RWPE2 (cell line): ENCODE measurements at regions not wholly inside any gene's neighbourhood (a gene's known extent, or its start where the extent isn't known, plus 50 kb on each side); places are given as distances from the start of the nearest gene placed in this dataset.

Experiments
- ATAC-seq: fragments of 200-7000 bp; cut with Tn5 transposase; 3 replicates; pipeline ENCODE4 v1.9.1; 2021; ENCODE audit warnings: low read depth
- DNase-seq: peaks from one replicate; pipeline ENCODE4 v3.0.0-alpha.2; 2020; ENCODE audit warnings: low spot score
- H3K27ac ChIP-seq: fragments of 450-650 bp; 2 replicates; pipeline ENCODE4 v1.5.1; 2017; ENCODE audit warnings: mild to moderate bottlenecking; ENCODE audit not compliant: poor library complexity, severe bottlenecking
- H3K27me3 ChIP-seq: fragments of 250-450 bp; sonication (Bioruptor Pico); 2 replicates; pipeline ENCODE4 v1.5.1; 2021; ENCODE audit warnings: mild to moderate bottlenecking, moderate library complexity; ENCODE audit not compliant: insufficient read depth, poor library complexity, severe bottlenecking
- H3K36me3 ChIP-seq: fragments of 250-450 bp; sonication (Bioruptor Pico); 2 replicates; pipeline ENCODE4 v1.5.1; 2020; ENCODE audit warnings: low read depth, mild to moderate bottlenecking, moderate library complexity
- H3K4me1 ChIP-seq: fragments of 250-450 bp; sonication (Bioruptor Pico); 2 replicates; pipeline ENCODE4 v1.5.1; 2021; ENCODE audit warnings: mild to moderate bottlenecking, moderate library complexity; ENCODE audit not compliant: insufficient read depth, poor library complexity, severe bottlenecking
- H3K4me3 ChIP-seq: fragments of 250-450 bp; sonication (Bioruptor Pico); 2 replicates; pipeline ENCODE4 v1.5.1; 2021; ENCODE audit warnings: mild to moderate bottlenecking, moderate library complexity; ENCODE audit not compliant: severe bottlenecking
- H3K9me3 ChIP-seq: fragments of 250-450 bp; sonication (Bioruptor Pico); 2 replicates; pipeline ENCODE4 v1.5.1; 2021; ENCODE audit warnings: mild to moderate bottlenecking, moderate library complexity; ENCODE audit not compliant: severe bottlenecking
- TF ChIP-seq, protein P1 (sequence below): fragments of 450-650 bp; IDR thresholded peaks from one replicate; pipeline ENCODE4 v1.5.1; 2017; ENCODE audit warnings: mild to moderate bottlenecking, moderate library complexity; ENCODE audit not compliant: poor library complexity, severe bottlenecking

GRCh38 chr16:75793641-75794040 is 67.4 kb upstream of the CPHXL start:
- H3K27me3 ChIP-seq = no peaks in the 10 kb centered on the region
- no peaks in the 10 kb centered on the region for H3K9me3 ChIP-seq
- H3K27ac ChIP-seq = no peak overlapping the region
- no peak for ATAC-seq
- DNase-seq = no peak
- TF ChIP-seq, protein P1, sequence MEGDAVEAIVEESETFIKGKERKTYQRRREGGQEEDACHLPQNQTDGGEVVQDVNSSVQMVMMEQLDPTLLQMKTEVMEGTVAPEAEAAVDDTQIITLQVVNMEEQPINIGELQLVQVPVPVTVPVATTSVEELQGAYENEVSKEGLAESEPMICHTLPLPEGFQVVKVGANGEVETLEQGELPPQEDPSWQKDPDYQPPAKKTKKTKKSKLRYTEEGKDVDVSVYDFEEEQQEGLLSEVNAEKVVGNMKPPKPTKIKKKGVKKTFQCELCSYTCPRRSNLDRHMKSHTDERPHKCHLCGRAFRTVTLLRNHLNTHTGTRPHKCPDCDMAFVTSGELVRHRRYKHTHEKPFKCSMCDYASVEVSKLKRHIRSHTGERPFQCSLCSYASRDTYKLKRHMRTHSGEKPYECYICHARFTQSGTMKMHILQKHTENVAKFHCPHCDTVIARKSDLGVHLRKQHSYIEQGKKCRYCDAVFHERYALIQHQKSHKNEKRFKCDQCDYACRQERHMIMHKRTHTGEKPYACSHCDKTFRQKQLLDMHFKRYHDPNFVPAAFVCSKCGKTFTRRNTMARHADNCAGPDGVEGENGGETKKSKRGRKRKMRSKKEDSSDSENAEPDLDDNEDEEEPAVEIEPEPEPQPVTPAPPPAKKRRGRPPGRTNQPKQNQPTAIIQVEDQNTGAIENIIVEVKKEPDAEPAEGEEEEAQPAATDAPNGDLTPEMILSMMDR = no peak
- H3K36me3 ChIP-seq = no peaks in the 10 kb centered on the region
- no peaks in the 10 kb centered on the region for H3K4me1 ChIP-seq
- no peak overlapping the region for H3K4me3 ChIP-seq

DNA sequence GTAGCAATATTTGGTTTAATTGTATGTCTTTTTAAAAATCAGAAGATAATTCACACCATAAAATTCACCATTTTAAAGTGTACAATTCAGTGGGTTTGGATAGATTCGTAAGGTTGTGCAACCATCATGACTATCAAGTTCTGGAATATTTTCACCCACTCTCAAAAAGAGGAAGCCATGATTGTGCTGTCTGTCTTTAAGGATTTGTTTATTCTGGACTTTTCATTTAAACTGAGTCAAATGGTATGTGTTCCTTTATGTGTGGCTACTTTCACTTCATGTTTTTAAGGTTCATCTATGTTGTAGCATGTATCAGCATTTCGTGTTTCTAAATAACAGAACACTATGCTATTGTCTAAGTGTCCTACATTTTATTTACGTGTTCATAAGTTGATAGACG is 68.1 kb upstream of the CPHXL start:
- ATAC-seq (no peak), DNase-seq (no peak)
- Histone ChIP-seq H3K27ac (no peak overlapping the region), H3K4me3 (no peak overlapping the region), H3K27me3 (no peaks in the 10 kb centered on the region), H3K9me3 (no peaks in the 10 kb centered on the region), H3K36me3 (no peaks in the 10 kb centered on the region), H3K4me1 (no peaks in the 10 kb centered on the region)
- TF ChIP-seq, protein P1 = no peak

GRCh38 chr16:75798714-75799113 is 72.4 kb upstream of the CPHXL start:
- TF ChIP-seq, protein P1 = no peak
- no peak overlapping the region for H3K4me3 ChIP-seq

DNA sequence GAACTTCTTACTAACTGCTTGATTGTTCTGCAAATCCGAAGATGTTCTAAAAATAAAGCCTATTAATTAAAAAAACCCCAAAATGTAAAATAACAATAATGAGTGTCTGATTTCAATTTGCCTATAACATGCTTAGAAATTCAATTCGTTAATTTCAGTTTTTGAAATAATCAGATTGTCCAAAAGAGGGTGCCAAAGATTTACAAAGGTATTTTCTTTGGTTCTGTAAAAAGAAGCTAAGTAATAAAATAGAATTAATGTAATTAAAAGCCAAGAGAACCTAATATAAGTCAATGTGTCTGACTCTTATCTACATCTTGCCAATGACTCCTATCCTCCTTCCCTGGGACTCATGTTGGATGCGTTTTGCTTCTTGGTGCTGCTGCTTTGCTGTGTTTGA is 75.0 kb upstream of the CPHXL start:
- Histone ChIP-seq H3K27me3 (no peaks in the 10 kb centered on the region), H3K27ac (no peak overlapping the region), H3K4me1 (no peaks in the 10 kb centered on the region), H3K4me3 (no peak overlapping the region), H3K9me3 (peaks cover 2% of the 10 kb centered on the region), H3K36me3 (no peaks in the 10 kb centered on the region)
- ATAC-seq (no peak), DNase-seq (no peak)
- TF ChIP-seq, protein P1 = peak; percentile 81

More at GRCh38 chr16:75798714-75799113, 72.4 kb upstream of the CPHXL start:
- Histone ChIP-seq H3K9me3 (peaks cover 2% of the 10 kb centered on the region), H3K27me3 (no peaks in the 10 kb centered on the region), H3K27ac (no peak overlapping the region), H3K4me1 (no peaks in the 10 kb centered on the region), H3K36me3 (no peaks in the 10 kb centered on the region)
- DNase-seq = no peak
- no peak for ATAC-seq

DNA sequence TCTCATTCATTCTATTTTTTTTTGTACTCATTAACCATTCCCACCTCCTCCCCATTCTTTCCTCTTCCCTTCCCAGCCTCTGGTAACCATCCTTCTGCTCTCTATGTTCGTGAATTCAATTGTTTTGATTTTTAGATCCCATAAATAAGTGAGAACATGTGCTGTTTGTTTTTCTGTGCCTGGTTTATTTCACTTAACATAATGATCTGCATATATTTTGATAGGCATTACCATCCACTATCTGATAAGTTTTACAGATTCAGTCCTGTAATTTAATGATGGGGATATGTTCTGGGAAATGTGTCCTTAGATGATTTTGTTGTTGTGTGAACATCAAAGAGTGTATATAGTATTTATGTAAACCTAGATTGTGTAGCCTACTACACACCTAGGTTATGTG is 77.5 kb upstream of the CPHXL start:
- DNase-seq (no peak), ATAC-seq (no peak)
- TF ChIP-seq, protein P1 = no peak
- Histone ChIP-seq H3K27me3 (no peaks in the 10 kb centered on the region), H3K4me3 (no peak overlapping the region), H3K36me3 (no peaks in the 10 kb centered on the region), H3K4me1 (no peaks in the 10 kb centered on the region), H3K9me3 (peaks cover 2% of the 10 kb centered on the region), H3K27ac (no peak overlapping the region)
